Right lobe of liver (tissue), 6 donors: ENCODE measurements at regions not wholly inside any gene's neighbourhood (a gene's known extent, or its start where the extent isn't known, plus 50 kb on each side); places are given as distances from the start of the nearest gene placed in this dataset.
"Not testable (repeated sequence)": the region's sequence is repeated elsewhere in the genome, so short reads cannot be mapped to it uniquely, and the experiment has no call there.

ENCODE experiments used
- ATAC-seq, 4 donors: fragments of 200-7000 bp; cut with Tn5 transposase; one replicate each; pipeline ENCODE4 v1.9.1; 2020; ENCODE audit warnings: mild to moderate bottlenecking in 4 of 4, moderate library complexity in 4 of 4
- DNase-seq, 3 donors: peaks; one replicate each; pipeline ENCODE4 v3.0.0-alpha.2; 2020
- H3K27ac ChIP-seq, 3 donors: fragments of 200-600 bp; one replicate each; pipeline ENCODE4 v1.8.0; 2022
- H3K27me3 ChIP-seq, 2 donors: fragments of 200-600 bp; one replicate each; pipeline ENCODE4 v1.8.0; 2022
- H3K36me3 ChIP-seq, 4 donors: fragments of 200-600 bp; sonication (generic) in 1 of 4; one replicate each; pipeline versions ENCODE4 v1.5.1 to v1.8.0; 2017 to 2022; ENCODE audit warnings: control low read depth in 1 of 4
- H3K4me1 ChIP-seq, 4 donors: fragments of 200-600 bp; sonication (generic) in 1 of 4; one replicate each; pipeline versions ENCODE4 v1.5.1 to v1.8.0; 2017 to 2022; ENCODE audit warnings: control low read depth in 1 of 4
- H3K4me3 ChIP-seq, 3 donors: fragments of 200-600 bp; one replicate each; pipeline ENCODE4 v1.8.0; 2022
- H3K9me3 ChIP-seq, 4 donors: fragments of 200-600 bp; sonication (generic) in 1 of 4; one replicate each; pipeline versions ENCODE4 v1.5.1 to v1.8.0; 2017 to 2022; ENCODE audit warnings: control low read depth in 1 of 4
- POLR2A ChIP-seq: fragments of 450-650 bp; IDR thresholded peaks from one replicate; pipeline ENCODE4 v1.6.1; 2017; ENCODE audit warnings: antibody characterized with exemption, mild to moderate bottlenecking
- WGBS: methylation state at CpG from one replicate; pipeline ENCODE4 v1.1.6; 2018; ENCODE audit warnings: low coverage, low lambda C conversion rate; ENCODE audit not compliant: insufficient coverage; ENCODE audit errors: missing lambda C conversion rate; 5-methylcytosine and 5-hydroxymethylcytosine counted together
- intact Hi-C, 2 donors: fragments of 100-400 bp; cut with DNase I; formaldehyde crosslinking; loops; one replicate each; pipeline versions ENCODE4 v1.11.2 to v1.14.1; 2022
- TF ChIP-seq, protein P1 (sequence below), 4 donors: fragments of 200-600 bp in 3 of 4; fragments of 450-650 bp in 1 of 4; IDR thresholded peaks; one replicate each; pipeline versions ENCODE4 v1.5.1 to v1.8.0; 2016 to 2022; ENCODE audit warnings: antibody characterized with exemption in 4 of 4, mild to moderate bottlenecking in 2 of 4
- donor health status: DM: no; HTN: yes; CAD: no.
- donor health status: DM: no; HTN: no; CAD: no.
- donor health status: DM: no; HTN: no; CAD: no.
- donor health status: DM: no; HTN: yes; CAD: no.
- donor health status: DM: no; HTN: yes; CAD: no.

DNA sequence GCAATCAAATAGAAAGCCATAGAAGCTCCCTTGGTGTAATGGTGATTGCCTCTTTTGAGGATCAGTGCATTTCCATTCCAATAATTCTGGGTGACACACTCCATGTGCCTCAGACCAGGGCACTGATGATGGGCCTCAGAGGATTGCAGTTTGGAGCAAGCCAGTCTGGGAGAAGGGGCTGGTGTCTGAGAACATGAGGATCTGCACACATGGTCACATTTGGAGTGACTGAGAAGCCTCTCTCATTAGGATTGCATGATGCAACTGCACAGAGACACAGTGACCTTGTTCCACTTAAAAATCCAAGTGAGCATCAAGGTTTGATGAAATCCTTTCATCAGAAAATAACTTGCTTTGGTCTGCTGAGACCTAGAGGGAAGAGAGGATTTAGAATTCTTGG, 216.4 kb downstream of the ANKRD30B start:
- Histone ChIP-seq H3K27ac (no peak overlapping the region), H3K27me3 (no peaks in the 10 kb centered on the region), H3K36me3 (no peaks in the 10 kb centered on the region), H3K9me3 (no peaks in the 10 kb centered on the region), H3K4me1 (no peaks in the 10 kb centered on the region), H3K4me3 (no peak overlapping the region)
- ATAC-seq (no peak), DNase-seq (no peak)
- intact Hi-C loops = no loop called here
- TF ChIP-seq, protein P1, sequence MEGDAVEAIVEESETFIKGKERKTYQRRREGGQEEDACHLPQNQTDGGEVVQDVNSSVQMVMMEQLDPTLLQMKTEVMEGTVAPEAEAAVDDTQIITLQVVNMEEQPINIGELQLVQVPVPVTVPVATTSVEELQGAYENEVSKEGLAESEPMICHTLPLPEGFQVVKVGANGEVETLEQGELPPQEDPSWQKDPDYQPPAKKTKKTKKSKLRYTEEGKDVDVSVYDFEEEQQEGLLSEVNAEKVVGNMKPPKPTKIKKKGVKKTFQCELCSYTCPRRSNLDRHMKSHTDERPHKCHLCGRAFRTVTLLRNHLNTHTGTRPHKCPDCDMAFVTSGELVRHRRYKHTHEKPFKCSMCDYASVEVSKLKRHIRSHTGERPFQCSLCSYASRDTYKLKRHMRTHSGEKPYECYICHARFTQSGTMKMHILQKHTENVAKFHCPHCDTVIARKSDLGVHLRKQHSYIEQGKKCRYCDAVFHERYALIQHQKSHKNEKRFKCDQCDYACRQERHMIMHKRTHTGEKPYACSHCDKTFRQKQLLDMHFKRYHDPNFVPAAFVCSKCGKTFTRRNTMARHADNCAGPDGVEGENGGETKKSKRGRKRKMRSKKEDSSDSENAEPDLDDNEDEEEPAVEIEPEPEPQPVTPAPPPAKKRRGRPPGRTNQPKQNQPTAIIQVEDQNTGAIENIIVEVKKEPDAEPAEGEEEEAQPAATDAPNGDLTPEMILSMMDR (IDR thresholded peaks at IDR 0.05) = no peak
- no peak for TF ChIP-seq POLR2A

DNA sequence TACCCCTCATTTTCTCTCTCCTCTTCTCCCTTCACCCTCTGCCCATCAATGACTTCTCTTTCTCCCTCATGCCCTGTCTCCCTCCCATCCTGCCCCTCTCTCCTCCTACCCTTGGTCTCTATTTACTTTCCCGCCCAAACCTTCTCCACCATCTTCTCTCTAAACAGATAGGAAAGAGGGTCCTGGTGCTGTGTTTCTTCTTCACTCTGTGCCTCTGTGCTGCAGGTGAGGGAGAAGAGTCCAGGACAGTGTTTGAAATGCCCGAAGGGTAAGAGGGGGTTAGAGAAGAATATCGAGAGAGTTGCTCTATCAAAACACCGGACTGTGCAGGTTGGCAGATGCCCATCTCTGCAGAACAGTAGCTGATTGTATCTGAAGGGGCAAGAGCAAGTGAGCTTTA, 217.0 kb downstream of the ANKRD30B start:
- H3K4me1 ChIP-seq, DNase-seq, ATAC-seq, H3K27ac ChIP-seq, H3K27me3 ChIP-seq, H3K36me3 ChIP-seq, intact Hi-C loops, H3K9me3 ChIP-seq, H3K4me3 ChIP-seq: not testable (repeated sequence)
- WGBS = 76% methylated on average over 4 of the region's 4 CpGs

DNA sequence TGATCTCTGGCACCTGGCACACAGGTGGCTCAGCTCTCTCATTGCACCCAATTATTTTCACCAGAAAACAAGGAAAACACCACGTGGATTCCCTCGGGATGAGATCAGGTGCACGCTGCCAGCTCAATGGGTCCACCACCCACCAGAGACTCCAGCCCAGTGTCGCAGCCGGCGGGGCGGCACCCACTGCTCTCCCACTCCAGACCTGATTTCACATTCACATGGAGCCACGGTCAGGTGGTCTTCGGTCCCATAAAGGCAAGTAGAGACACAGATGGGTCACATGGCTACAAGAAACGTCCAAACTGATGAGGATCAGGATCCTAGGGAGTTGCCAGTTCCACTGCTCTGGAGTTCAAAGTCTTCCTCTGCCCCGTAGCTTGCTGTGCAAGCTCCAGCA, 217.6 kb downstream of the ANKRD30B start:
- H3K4me3 ChIP-seq = no peak overlapping the region
- no peak overlapping the region for H3K27ac ChIP-seq
- ATAC-seq (no peak), DNase-seq (no peak)
- intact Hi-C loops = no loop called here
- no peaks in the 10 kb centered on the region for H3K27me3 ChIP-seq
- no peaks in the 10 kb centered on the region for H3K4me1 ChIP-seq
- WGBS = 34% methylated on average over 5 of the region's 11 CpGs
- H3K9me3 ChIP-seq = no peaks in the 10 kb centered on the region
- no peaks in the 10 kb centered on the region for H3K36me3 ChIP-seq
- TF ChIP-seq, protein P1 (IDR thresholded peaks at IDR 0.05) = no peak
- no peak for TF ChIP-seq POLR2A

DNA sequence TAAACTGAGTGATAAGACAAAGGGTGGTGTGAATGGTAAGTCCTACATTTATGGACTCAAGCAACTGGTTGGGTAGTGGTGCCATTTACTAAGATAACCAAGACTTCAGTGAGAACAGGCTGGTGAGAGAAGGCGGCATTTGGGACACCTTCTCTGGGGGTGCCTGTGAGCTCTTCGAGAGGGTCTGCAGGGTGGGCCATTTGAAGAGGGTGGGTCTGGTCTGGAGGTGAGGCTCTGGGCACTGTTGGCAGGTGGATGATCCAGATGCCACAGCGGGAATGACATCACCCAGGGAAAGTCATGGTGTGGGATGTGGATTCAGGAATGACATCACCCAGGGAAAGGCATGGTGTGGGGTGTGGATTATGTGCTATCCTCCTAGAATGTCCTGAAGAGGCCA, 219.3 kb downstream of the ANKRD30B start:
- H3K4me1 ChIP-seq, H3K9me3 ChIP-seq, DNase-seq, H3K36me3 ChIP-seq, intact Hi-C loops, H3K27ac ChIP-seq, H3K4me3 ChIP-seq, H3K27me3 ChIP-seq, ATAC-seq: not testable (repeated sequence)
- WGBS = no CpG with 5 or more reads among the region's 3 CpGs

DNA sequence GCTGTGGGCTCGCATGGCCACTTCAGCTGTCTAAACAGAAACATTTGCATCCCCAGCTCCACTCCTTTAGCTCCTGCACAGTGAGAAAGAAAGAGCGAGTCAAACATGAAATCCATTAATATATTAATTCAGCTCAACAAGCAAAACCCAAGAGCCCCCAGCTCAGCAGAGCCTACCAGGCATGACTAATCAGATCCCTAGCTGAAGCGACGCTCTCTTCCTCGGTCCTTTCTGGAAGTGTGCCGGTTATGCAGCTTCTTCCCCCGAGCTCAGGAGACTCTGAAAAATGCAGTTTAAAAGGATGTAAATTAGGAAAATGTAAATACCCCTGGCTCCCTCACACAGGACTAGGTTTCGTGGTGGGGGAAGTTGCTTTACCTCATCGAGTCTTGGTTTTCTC, 221.5 kb downstream of the ANKRD30B start:
- intact Hi-C loops = no loop called here
- Histone ChIP-seq H3K36me3 (no peaks in the 10 kb centered on the region), H3K4me3 (no peak overlapping the region), H3K4me1 (no peaks in the 10 kb centered on the region), H3K27ac (no peak overlapping the region), H3K9me3 (no peaks in the 10 kb centered on the region), H3K27me3 (no peaks in the 10 kb centered on the region)
- TF ChIP-seq, protein P1 (IDR thresholded peaks at IDR 0.05) = no peak
- no peak for TF ChIP-seq POLR2A
- DNase-seq (no peak), ATAC-seq (no peak)
- WGBS = 62% methylated on average over 7 of the region's 9 CpGs

DNA sequence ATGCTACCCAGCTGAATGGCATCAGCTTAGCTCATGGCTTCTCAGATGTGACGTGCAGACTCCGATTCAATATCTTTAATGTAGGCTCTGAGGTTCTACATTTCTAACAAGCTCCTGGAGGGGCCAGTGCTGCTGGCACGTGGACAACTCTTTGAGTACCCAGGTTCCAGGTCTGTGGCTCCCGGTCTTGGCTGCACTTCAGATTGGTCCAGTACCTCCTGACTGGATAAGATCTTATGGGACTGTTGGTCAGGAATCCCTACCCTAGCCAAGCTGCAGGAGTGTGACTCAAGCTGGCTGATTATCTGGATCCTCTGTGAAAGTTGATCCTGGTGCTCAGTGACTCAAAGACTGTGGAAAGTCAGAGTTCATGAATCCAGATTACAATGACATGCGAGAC, 222.1 kb downstream of the ANKRD30B start:
- no peaks in the 10 kb centered on the region for H3K9me3 ChIP-seq
- H3K27me3 ChIP-seq = no peaks in the 10 kb centered on the region
- TF ChIP-seq POLR2A = no peak
- TF ChIP-seq, protein P1 (IDR thresholded peaks at IDR 0.05) = no peak
- H3K36me3 ChIP-seq = no peaks in the 10 kb centered on the region
- ATAC-seq (no peak), DNase-seq (no peak)
- no peak overlapping the region for H3K4me3 ChIP-seq
- intact Hi-C loops = no loop called here
- no peaks in the 10 kb centered on the region for H3K4me1 ChIP-seq
- 69% methylated on average over 5 of the region's 5 CpGs for WGBS
- no peak overlapping the region for H3K27ac ChIP-seq
